HCT116 (cell line): ENCODE measurements at regions not wholly inside any gene's neighbourhood (a gene's known extent, or its start where the extent isn't known, plus 50 kb on each side); places are given as distances from the start of the nearest gene placed in this dataset.

Experiments used
- ATAC-seq: fragments of 200-7000 bp; cut with Tn5 transposase; 2 replicates; pipeline ENCODE4 v1.9.1; 2020; ENCODE audit warnings: mild to moderate bottlenecking, moderate library complexity
- BruUV-seq: library from RNA; stranded (reverse); fragments of 400-500 nt; replicated peaks from 2 replicates; lab custom pipeline; 2021; lab: Mats Ljungman, UMichigan
- CTCF ChIA-PET: fragments of 300-600 bp; sonication (Branson Sonifier 250); formaldehyde crosslinking; loops from one replicate; lab custom pipeline; 2021; ENCODE audit warnings: antibody characterized with exemption; lab: Charles Lee
- POLR2A ChIA-PET: fragments of 300-600, 350-600 bp; sonication (Branson Sonifier 250); formaldehyde crosslinking; loops from one replicate; lab custom pipeline; 2021; ENCODE audit warnings: antibody characterized with exemption; lab: Charles Lee
- RAD21 ChIA-PET, 2 experiments: fragments of 300-600 bp; sonication (Branson Sonifier 250); formaldehyde crosslinking; loops; one replicate each; lab custom pipeline; 2023; ENCODE audit warnings: low total read pairs in 2 of 2; ENCODE audit not compliant: uncharacterized antibody in 2 of 2, unreplicated experiment in 2 of 2, low non-redundant PET in 1 of 2; lab: Charles Lee
- DNase-seq: peaks from one replicate; pipeline ENCODE4 v3.0.0-alpha.2; 2010; ENCODE audit warnings: low read depth, low spot score
- H2AFZ ChIP-seq: fragments of 200-600 bp; shearing (Covaris generic), sonication (generic); 2 replicates; pipeline ENCODE4 v1.6.1; 2017; ENCODE audit warnings: low read depth, mixed run types, mixed read lengths, antibody characterized with exemption, low read length; ENCODE audit not compliant: poor library complexity, severe bottlenecking
- H3K27ac ChIP-seq: 2 replicates; pipeline ENCODE4 v1.5.1; 2012; ENCODE audit warnings: low read depth, low read length
- H3K27me3 ChIP-seq: fragments of 200-600 bp; sonication (generic); 2 replicates; pipeline ENCODE4 v1.6.1; 2016; ENCODE audit warnings: mixed run types, low read length, mixed read lengths; ENCODE audit not compliant: insufficient read depth
- H3K36me3 ChIP-seq, 2 experiments: fragments of 200-500 bp in 1 of 2; fragments of 200-600 bp in 1 of 2; sonication (Bioruptor generic) in 1 of 2; sonication (generic) in 1 of 2; 2 replicates each; pipeline versions ENCODE4 v1.5.1 to v1.6.1; 2014 to 2016; ENCODE audit warnings: low read length in 2 of 2, inconsistent platforms in 1 of 2, mixed read lengths in 1 of 2, mixed run types in 1 of 2; ENCODE audit not compliant: insufficient read depth in 2 of 2, control insufficient read depth in 1 of 2
- H3K4me1 ChIP-seq, 2 experiments: fragments of 200-600 bp in 1 of 2; sonication (generic) in 1 of 2; 2 replicates each; pipeline versions ENCODE4 v1.5.1 to v1.6.1; 2012 to 2017; ENCODE audit warnings: low read length in 2 of 2, inconsistent platforms in 1 of 2, mild to moderate bottlenecking in 1 of 2, mixed read lengths in 1 of 2, mixed run types in 1 of 2, moderate library complexity in 1 of 2; ENCODE audit not compliant: insufficient read depth in 2 of 2, control insufficient read depth in 1 of 2
- H3K4me2 ChIP-seq: fragments of 200-600 bp; sonication (generic); 2 replicates; pipeline ENCODE4 v1.6.1; 2017; ENCODE audit warnings: mixed run types, low read length, mixed read lengths
- H3K4me3 ChIP-seq, 2 experiments: fragments of 200-600 bp in 1 of 2; sonication (generic) in 1 of 2; replicated peaks in 1 of 2; 2 replicates each; pipeline ENCODE4 v1.5.1; 2011 to 2016; ENCODE audit warnings: low read length in 2 of 2, control low read depth in 1 of 2, low read depth in 1 of 2, mild to moderate bottlenecking in 1 of 2, mixed read lengths in 1 of 2, mixed run types in 1 of 2
- H3K79me2 ChIP-seq: fragments of 200-600 bp; sonication (generic); 2 replicates; pipeline ENCODE4 v1.6.1; 2017; ENCODE audit warnings: mild to moderate bottlenecking, mixed run types, low read length, moderate library complexity, mixed read lengths; ENCODE audit not compliant: insufficient read depth
- H3K9ac ChIP-seq: fragments of 200-600 bp; sonication (generic); 2 replicates; pipeline ENCODE4 v1.6.1; 2016; ENCODE audit warnings: low read length, mixed read lengths
- H3K9me2 ChIP-seq: fragments of 200-600 bp; sonication (generic), shearing (Covaris generic); 2 replicates; pipeline ENCODE4 v1.6.1; 2017; ENCODE audit warnings: mixed run types, mild to moderate bottlenecking, moderate library complexity; ENCODE audit not compliant: insufficient read depth
- H3K9me3 ChIP-seq, 2 experiments: fragments of 200-500 bp in 1 of 2; fragments of 200-600 bp in 1 of 2; sonication (Bioruptor generic) in 1 of 2; sonication (generic) in 1 of 2; 2 replicates each; pipeline ENCODE4 v1.6.1; 2014 to 2017; ENCODE audit warnings: low read length in 2 of 2, mixed read lengths in 2 of 2, inconsistent platforms in 1 of 2, low read depth in 1 of 2, mild to moderate bottlenecking in 1 of 2, mixed run types in 1 of 2, moderate library complexity in 1 of 2; ENCODE audit not compliant: control insufficient read depth in 1 of 2, insufficient read depth in 1 of 2
- H4K20me1 ChIP-seq: fragments of 200-600 bp; sonication (generic), shearing (Covaris generic); 2 replicates; pipeline ENCODE4 v1.6.1; 2017; ENCODE audit warnings: mixed run types, mild to moderate bottlenecking, moderate library complexity; ENCODE audit not compliant: insufficient read depth
- CBX3 ChIP-seq: IDR thresholded peaks from 2 replicates; pipeline ENCODE4 v1.6.1; 2012; ENCODE audit warnings: low read depth
- FOSL1 ChIP-seq: IDR thresholded peaks from 2 replicates; pipeline ENCODE4 v1.6.1; 2012; ENCODE audit warnings: low read depth
- POLR2AphosphoS5 ChIP-seq: IDR thresholded peaks from 2 replicates; pipeline ENCODE4 v1.6.1; 2011; ENCODE audit warnings: mild to moderate bottlenecking, low read depth, low read length, moderate library complexity
- RAD21 ChIP-seq: IDR thresholded peaks from 2 replicates; pipeline ENCODE4 v1.6.1; 2012; ENCODE audit warnings: low read depth, mild to moderate bottlenecking
- SP1 ChIP-seq: IDR thresholded peaks from 2 replicates; pipeline ENCODE4 v1.6.1; 2012; ENCODE audit warnings: low read depth
- SRF ChIP-seq: IDR thresholded peaks from 2 replicates; pipeline ENCODE4 v1.6.1; 2012; ENCODE audit warnings: low read depth
- ZFX ChIP-seq: fragments of 450-650 bp; IDR thresholded peaks from 2 replicates; pipeline ENCODE4 v1.6.1; 2017
- intact Hi-C: fragments of 100-400 bp; cut with micrococcal nuclease; formaldehyde crosslinking; loops from 2 replicates; pipeline ENCODE4 v1.10.0; 2022
- TF ChIP-seq, protein P1 (sequence below), 3 experiments: fragments of 200-600 bp in 1 of 3; sonication (generic) in 1 of 3; IDR thresholded peaks in 2 of 3; conservative IDR thresholded peaks in 1 of 3; 2 replicates each; pipeline ENCODE4 v1.5.1; 2012 to 2017; ENCODE audit warnings: low read depth in 2 of 3, low read length in 2 of 3, antibody characterized with exemption in 1 of 3, borderline replicate concordance in 1 of 3, control low read depth in 1 of 3, mild to moderate bottlenecking in 1 of 3, mixed read lengths in 1 of 3, mixed run types in 1 of 3, moderate library complexity in 1 of 3; ENCODE audit not compliant: insufficient read depth in 1 of 3
- TF ChIP-seq, protein P2 (sequence below): IDR thresholded peaks from 2 replicates; pipeline ENCODE4 v1.6.1; 2012

DNA sequence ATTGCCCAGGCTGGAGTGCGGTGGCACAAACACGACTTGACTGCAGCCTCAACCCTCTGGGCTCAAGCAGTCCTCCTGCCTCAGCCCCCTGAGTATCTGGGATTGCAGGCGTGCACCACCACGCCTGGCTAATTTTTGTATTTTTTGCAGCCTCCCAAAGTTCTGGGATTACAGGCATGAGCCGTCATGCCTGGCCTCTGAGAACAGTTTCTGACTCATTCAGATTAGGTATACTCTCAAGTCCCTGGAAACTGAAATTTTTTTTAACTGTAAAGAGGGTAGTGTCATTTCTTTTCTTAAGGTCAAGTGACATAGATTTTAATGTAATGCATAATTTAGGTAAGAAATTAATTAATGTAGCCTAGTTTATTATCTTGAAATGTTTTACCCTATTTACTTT is 104.7 kb downstream of the SEPTIN7 start (continued):
- TF ChIP-seq CBX3 = no peak

DNA sequence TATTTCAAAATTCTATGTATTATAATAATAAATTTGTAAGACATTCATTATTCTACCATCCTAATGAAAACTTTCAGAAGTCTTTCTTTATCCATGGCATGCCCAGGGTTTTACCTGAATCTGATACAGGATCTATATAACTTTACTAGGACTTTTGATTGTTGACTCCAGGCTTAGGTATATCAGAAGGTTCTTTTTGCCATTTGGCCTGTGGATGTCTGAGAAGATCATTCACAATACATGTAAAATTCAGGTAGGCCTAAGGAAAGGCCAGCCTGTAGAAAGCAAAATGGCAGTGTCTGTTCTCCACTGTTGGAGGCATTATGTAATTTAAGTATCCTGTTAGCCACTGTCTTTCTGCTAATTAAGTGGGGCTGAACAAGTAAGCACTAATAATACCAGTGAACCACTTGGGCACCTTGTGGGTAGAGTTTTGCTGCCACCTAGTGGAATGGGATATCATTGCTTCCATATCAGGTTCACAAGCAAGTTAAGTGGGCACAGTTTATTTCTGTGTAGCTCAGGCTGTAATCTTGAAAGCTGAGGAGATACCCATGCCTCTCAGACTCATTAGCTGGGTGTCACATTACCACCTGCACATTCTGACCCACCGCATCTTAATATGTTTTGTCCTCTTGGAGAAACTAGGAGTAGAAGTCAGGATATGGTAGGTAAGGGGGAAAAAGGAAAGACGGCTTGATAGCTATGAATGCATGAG is 105.5 kb downstream of the SEPTIN7 start:
- Histone ChIP-seq H4K20me1 (no peaks in the 10 kb centered on the region), H3K27ac (no peak overlapping the region), H3K9ac (no peak overlapping the region), H3K4me2 (no peak overlapping the region), H3K27me3 (no peaks in the 10 kb centered on the region), H3K9me2 (no peaks in the 10 kb centered on the region), H3K4me1 (no peaks in the 10 kb centered on the region), H3K4me3 (no peak overlapping the region), H3K9me3 (no peaks in the 10 kb centered on the region), H3K36me3 (peaks cover 0 to 11% of the 10 kb centered on the region in 2 experiments; a peak in 2 of 4 replicates), H3K79me2 (no peaks in the 10 kb centered on the region), H2AFZ (no peak overlapping the region)
- no TSS peak for BruUV-seq
- intact Hi-C loops = loop anchor here (1.0 to 5.0 kb wide), 5 partner anchors 197 to 834 kb away; no protein-coding TSS in a partner anchor
- CTCF ChIA-PET = interaction anchor here (0.7 to 1.8 kb wide), 10 partner anchors 10 to 281 kb away, joined by 3 to 31 read pairs (median 4); partner anchors contain the start of gene SEPTIN7
- TF ChIP-seq SRF (0 out of 2 replicates have a peak, but pooled peaks have one; percentile 37), CBX3 (no peak), SP1 (no peak), ZFX (no peak), FOSL1 (no peak), RAD21 (peak; percentile 93), POLR2AphosphoS5 (no peak; the same call in 1 of the 2 replicates)
- TF ChIP-seq, protein P1, sequence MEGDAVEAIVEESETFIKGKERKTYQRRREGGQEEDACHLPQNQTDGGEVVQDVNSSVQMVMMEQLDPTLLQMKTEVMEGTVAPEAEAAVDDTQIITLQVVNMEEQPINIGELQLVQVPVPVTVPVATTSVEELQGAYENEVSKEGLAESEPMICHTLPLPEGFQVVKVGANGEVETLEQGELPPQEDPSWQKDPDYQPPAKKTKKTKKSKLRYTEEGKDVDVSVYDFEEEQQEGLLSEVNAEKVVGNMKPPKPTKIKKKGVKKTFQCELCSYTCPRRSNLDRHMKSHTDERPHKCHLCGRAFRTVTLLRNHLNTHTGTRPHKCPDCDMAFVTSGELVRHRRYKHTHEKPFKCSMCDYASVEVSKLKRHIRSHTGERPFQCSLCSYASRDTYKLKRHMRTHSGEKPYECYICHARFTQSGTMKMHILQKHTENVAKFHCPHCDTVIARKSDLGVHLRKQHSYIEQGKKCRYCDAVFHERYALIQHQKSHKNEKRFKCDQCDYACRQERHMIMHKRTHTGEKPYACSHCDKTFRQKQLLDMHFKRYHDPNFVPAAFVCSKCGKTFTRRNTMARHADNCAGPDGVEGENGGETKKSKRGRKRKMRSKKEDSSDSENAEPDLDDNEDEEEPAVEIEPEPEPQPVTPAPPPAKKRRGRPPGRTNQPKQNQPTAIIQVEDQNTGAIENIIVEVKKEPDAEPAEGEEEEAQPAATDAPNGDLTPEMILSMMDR (IDR thresholded peaks at IDR 0.05 in 2 of 3, conservative IDR thresholded peaks at IDR 0.05 in 1 of 3; ENCODE audit: borderline replicate concordance in 1 of 3, insufficient read depth in 1 of 3, low read depth in 2 of 3, low read length in 2 of 3) = peak; percentile 71 to 90 (median 82)
- TF ChIP-seq, protein P2, sequence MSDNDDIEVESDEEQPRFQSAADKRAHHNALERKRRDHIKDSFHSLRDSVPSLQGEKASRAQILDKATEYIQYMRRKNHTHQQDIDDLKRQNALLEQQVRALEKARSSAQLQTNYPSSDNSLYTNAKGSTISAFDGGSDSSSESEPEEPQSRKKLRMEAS = no peak
- ATAC-seq (peak; percentile 96), DNase-seq (peak; percentile 66)
- RAD21 ChIA-PET = interaction anchor here in 1 of 2 experiments (1.0 kb wide), 1 partner anchor 197 kb away, joined by 3 read pairs; no protein-coding TSS in a partner anchor
- POLR2A ChIA-PET = no interaction called here
